Smooth muscle cell (in vitro differentiated cells): ENCODE measurements at regions not wholly inside any gene's neighbourhood (a gene's known extent, or its start where the extent isn't known, plus 50 kb on each side); places are given as distances from the start of the nearest gene placed in this dataset.

Experiments
- DNase-seq: peaks from one replicate; lab custom pipeline; 2025; ENCODE audit not compliant: unreplicated experiment; lab: John Stamatoyannopoulos, UW
- H2AFZ ChIP-seq: fragments of 200-600 bp; sonication (generic); 2 replicates; pipeline ENCODE4 v1.6.0; 2016; ENCODE audit warnings: antibody characterized with exemption, low read depth, mild to moderate bottlenecking
- H3F3A ChIP-seq: fragments of 200-600 bp; sonication (generic); 2 replicates; pipeline ENCODE4 v1.6.0; 2017; ENCODE audit warnings: antibody characterized with exemption, low read depth
- H3K27ac ChIP-seq: fragments of 200-600 bp; sonication (generic); 2 replicates; pipeline ENCODE4 v1.5.1; 2016; ENCODE audit warnings: low read depth, mild to moderate bottlenecking
- H3K27me3 ChIP-seq: fragments of 200-600 bp; sonication (generic); 2 replicates; pipeline ENCODE4 v1.6.1; 2016; ENCODE audit warnings: low read depth, mild to moderate bottlenecking
- H3K36me3 ChIP-seq: fragments of 200-600 bp; sonication (generic); 2 replicates; pipeline ENCODE4 v1.5.1; 2016; ENCODE audit warnings: low read depth
- H3K4me1 ChIP-seq: fragments of 200-600 bp; sonication (generic); 2 replicates; pipeline ENCODE4 v1.5.1; 2016; ENCODE audit warnings: low read depth
- H3K4me2 ChIP-seq: fragments of 200-600 bp; sonication (generic); 2 replicates; pipeline ENCODE4 v1.6.0; 2016; ENCODE audit warnings: mild to moderate bottlenecking
- H3K4me3 ChIP-seq: fragments of 200-600 bp; sonication (generic); 2 replicates; pipeline ENCODE4 v1.5.1; 2016; ENCODE audit warnings: mild to moderate bottlenecking
- H3K79me2 ChIP-seq: fragments of 200-600 bp; sonication (generic); 2 replicates; pipeline ENCODE4 v1.6.0; 2016; ENCODE audit warnings: low read depth, mild to moderate bottlenecking
- H3K9ac ChIP-seq: fragments of 200-600 bp; sonication (generic); 2 replicates; pipeline ENCODE4 v1.6.0; 2016; ENCODE audit warnings: low read depth
- H3K9me3 ChIP-seq: fragments of 200-600 bp; sonication (generic); replicated peaks from 2 replicates; pipeline ENCODE4 v1.5.1; 2016; ENCODE audit warnings: low read depth
- H4K20me1 ChIP-seq: fragments of 200-600 bp; sonication (generic); 2 replicates; pipeline ENCODE4 v1.6.0; 2016; ENCODE audit warnings: low read depth
- CTCF ChIP-seq: fragments of 200-600 bp; sonication (generic); IDR thresholded peaks from 2 replicates; pipeline ENCODE4 v1.5.1; 2017; ENCODE audit warnings: borderline replicate concordance, mild to moderate bottlenecking, antibody characterized with exemption; ENCODE audit not compliant: insufficient read depth, poor library complexity, severe bottlenecking
- WGBS: methylation state at CpG from one replicate; pipeline ENCODE4 v1.1.7; 2016; ENCODE audit warnings: low lambda C conversion rate; 5-methylcytosine and 5-hydroxymethylcytosine counted together

DNA sequence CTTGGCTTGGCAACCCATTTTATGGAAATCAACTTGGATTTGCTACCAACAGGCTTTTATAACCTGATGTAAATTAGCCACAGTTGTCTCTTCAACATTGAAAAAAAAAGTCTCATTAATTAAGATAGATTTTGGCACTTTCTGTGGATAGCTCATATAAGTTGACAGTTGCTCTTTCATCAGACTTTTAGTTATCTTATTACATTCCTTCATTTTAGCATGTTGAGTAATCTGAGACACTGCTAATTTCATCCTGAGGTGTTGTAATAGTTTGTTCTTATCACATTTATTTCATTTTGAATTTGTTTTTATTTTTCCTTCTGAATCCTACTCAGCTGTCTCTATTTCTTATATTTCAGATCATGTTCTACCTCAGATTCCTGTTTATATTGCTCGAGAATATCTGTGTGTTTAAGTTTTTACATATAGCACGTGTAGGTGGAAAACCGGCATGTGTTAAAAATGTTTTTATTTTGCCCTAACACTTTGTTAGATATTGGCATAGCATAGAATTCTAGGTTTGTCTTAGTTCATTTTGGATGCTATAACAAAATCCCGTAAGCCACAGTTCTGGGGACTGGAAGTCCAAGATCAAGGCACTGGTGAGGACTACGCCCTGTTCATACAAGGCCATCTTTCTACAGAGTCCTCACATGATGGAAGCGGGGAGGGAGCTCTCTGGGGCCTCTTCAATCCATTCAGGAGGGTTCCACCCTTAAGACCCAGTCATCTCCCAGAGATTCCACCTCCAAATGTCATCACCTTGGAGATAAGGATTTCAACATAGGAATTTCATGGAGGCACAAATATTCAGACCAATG, 239.4 kb downstream of the COL4A1 start:
- no peak for TF ChIP-seq CTCF
- no peak overlapping the region for H3K4me3 ChIP-seq
- DNase-seq = no peak
- H3F3A ChIP-seq = no peaks in the 10 kb centered on the region
- H3K27me3 ChIP-seq = no peaks in the 10 kb centered on the region
- H3K36me3 ChIP-seq = no peaks in the 10 kb centered on the region
- H3K4me1 ChIP-seq = peaks cover 19% of the 10 kb centered on the region
- no peak overlapping the region for H3K4me2 ChIP-seq
- no peak overlapping the region for H3K27ac ChIP-seq
- no peaks in the 10 kb centered on the region for H4K20me1 ChIP-seq
- no peaks in the 10 kb centered on the region for H3K9me3 ChIP-seq
- no peak overlapping the region for H3K9ac ChIP-seq
- H2AFZ ChIP-seq = no peak overlapping the region
- 98% methylated on average over 6 of the region's 6 CpGs for WGBS
- H3K79me2 ChIP-seq = no peaks in the 10 kb centered on the region

DNA sequence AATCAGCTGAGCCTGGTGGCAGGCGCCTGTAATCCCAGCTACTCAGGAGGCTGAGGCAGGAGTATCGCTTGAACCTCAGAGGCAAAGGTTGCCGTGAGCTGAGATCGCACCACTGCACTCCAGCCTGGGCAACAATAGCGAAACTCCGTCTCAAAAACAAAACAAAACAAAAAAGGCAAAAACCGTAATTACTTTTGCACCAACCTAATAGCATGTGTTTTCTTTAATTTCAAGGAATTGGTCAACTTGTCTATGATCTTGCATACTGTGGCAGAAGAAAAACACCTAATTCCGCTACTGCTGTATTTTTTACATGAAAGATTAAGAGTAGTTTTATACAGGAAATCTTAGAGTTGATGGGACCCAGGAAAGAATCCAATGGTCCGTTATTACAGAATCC, 241.2 kb downstream of the COL4A1 start:
- Histone ChIP-seq H3F3A (no peaks in the 10 kb centered on the region), H3K4me2 (no peak overlapping the region), H3K9ac (no peak overlapping the region), H3K27me3 (no peaks in the 10 kb centered on the region), H3K36me3 (no peaks in the 10 kb centered on the region), H4K20me1 (no peaks in the 10 kb centered on the region), H2AFZ (no peak overlapping the region), H3K9me3 (no peaks in the 10 kb centered on the region), H3K4me3 (no peak overlapping the region), H3K4me1 (peaks cover 17% of the 10 kb centered on the region), H3K79me2 (no peaks in the 10 kb centered on the region), H3K27ac (no peak overlapping the region)
- over 99% methylated on average over 9 of the region's 9 CpGs for WGBS
- TF ChIP-seq CTCF = no peak
- no peak for DNase-seq

DNA sequence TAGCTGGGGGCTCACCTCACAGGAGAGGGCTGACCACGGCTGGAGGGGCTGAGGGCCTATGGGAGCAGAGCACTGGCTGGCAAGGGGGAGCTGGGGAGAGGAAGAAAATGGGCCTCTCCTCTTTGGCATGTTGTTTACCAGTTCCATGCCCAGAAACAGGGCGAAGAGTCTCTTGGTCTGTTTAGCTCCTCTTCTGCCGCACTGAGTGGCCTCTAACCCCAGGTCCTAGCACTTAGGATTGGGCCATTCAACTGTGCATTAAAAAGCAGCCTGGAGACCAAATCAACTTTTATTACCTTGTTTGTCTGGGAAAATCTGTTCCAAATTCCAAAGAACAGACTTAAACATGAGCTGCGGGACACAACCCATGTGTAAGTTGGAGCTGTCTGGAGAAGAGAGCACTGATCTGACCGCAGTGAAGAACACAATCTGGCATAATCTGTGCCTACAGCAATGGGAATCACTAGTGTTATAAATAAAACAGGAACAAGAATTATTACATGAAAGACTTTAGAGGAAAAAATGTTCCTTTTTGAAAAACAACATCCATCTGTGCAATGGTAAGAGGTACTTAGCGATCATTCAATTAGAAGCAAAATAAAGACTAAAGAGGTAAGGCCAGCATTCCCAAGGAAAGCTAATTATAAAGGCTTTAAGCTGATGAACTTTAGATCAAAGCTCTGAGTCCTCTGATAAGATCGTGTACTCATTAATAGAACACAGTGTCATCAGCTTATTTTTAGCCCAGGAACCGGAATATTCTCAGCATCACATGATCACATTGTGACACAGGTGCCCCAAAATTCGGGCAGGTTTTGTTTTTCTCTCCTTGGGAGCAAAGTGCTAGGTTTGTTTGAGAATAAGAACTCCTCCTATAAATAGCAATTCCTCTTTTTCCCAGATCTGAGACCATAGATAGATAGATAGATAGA, 243.2 kb downstream of the COL4A1 start:
- TF ChIP-seq CTCF = no peak
- H3K4me3 ChIP-seq = no peak overlapping the region

More for the DNA sequence above, 243.2 kb downstream of the COL4A1 start:
- Histone ChIP-seq H3K4me1 (no peaks in the 10 kb centered on the region), H3K4me2 (no peak overlapping the region), H3K9ac (no peak overlapping the region), H3K36me3 (no peaks in the 10 kb centered on the region), H3K27me3 (no peaks in the 10 kb centered on the region), H3F3A (no peaks in the 10 kb centered on the region), H3K79me2 (no peaks in the 10 kb centered on the region), H2AFZ (no peak overlapping the region), H4K20me1 (no peaks in the 10 kb centered on the region), H3K9me3 (no peaks in the 10 kb centered on the region), H3K27ac (no peak overlapping the region)
- 91% methylated on average over 9 of the region's 9 CpGs for WGBS
- DNase-seq = no peak
